PFSK-1 (cell line): ENCODE measurements at regions not wholly inside any gene's neighbourhood (a gene's known extent, or its start where the extent isn't known, plus 50 kb on each side); places are given as distances from the start of the nearest gene placed in this dataset.
A peak's percentile ranks its signal among the peaks of the same experiment; 100 is the strongest.

Experiments used
- FOXP2 ChIP-seq: optimal IDR thresholded peaks from 2 replicates; pipeline ENCODE3; 2011; ENCODE audit warnings: borderline replicate concordance, control low read depth, inconsistent platforms; ENCODE audit not compliant: insufficient read depth; ENCODE audit errors: extremely low read length, extremely low read depth
- POLR2AphosphoS5 ChIP-seq: IDR thresholded peaks from 2 replicates; pipeline ENCODE4 v1.6.1; 2012; ENCODE audit warnings: low read depth, mild to moderate bottlenecking, control low read depth, low read length, moderate library complexity
- SIN3A ChIP-seq: IDR thresholded peaks from 2 replicates; pipeline ENCODE4 v1.6.1; 2012; ENCODE audit warnings: mild to moderate bottlenecking, low read length, moderate library complexity, borderline replicate concordance; ENCODE audit not compliant: insufficient read depth
- TAF1 ChIP-seq: IDR thresholded peaks from 2 replicates; pipeline ENCODE4 v1.6.1; 2012; ENCODE audit warnings: low read length, control low read depth, borderline replicate concordance; ENCODE audit not compliant: insufficient read depth
- TF ChIP-seq, protein P1 (sequence below), 2 experiments: IDR thresholded peaks; 2 replicates each; pipeline versions ENCODE4 v1.6.1 to v1.8.0; 2011 to 2012; ENCODE audit warnings: low read depth in 2 of 2, low read length in 2 of 2, control low read depth in 1 of 2, inconsistent platforms in 1 of 2, mild to moderate bottlenecking in 1 of 2, moderate library complexity in 1 of 2; ENCODE audit not compliant: insufficient read depth in 1 of 2

DNA sequence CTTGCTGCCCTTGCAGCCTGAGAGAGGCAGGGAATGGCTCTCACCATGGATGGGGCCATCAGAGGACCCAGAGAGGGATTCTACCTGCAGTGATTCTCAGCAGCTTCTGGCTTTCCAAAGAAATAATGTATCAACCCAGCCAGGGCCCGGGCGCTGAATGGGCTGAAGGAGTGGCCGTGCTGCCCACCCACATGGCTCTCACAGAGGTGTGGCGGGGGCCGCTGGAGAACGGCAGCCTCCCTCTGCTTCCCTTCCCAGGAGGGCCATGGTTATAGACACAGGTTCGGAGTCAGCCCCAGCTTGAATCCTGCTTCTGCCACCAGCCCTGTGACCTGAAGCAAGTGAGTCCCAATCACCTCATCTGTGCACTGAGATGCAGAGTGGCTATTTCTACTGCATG is 82.7 kb downstream of the THAP12 start:
- TF ChIP-seq FOXP2 (no peak), TAF1 (no peak)

DNA sequence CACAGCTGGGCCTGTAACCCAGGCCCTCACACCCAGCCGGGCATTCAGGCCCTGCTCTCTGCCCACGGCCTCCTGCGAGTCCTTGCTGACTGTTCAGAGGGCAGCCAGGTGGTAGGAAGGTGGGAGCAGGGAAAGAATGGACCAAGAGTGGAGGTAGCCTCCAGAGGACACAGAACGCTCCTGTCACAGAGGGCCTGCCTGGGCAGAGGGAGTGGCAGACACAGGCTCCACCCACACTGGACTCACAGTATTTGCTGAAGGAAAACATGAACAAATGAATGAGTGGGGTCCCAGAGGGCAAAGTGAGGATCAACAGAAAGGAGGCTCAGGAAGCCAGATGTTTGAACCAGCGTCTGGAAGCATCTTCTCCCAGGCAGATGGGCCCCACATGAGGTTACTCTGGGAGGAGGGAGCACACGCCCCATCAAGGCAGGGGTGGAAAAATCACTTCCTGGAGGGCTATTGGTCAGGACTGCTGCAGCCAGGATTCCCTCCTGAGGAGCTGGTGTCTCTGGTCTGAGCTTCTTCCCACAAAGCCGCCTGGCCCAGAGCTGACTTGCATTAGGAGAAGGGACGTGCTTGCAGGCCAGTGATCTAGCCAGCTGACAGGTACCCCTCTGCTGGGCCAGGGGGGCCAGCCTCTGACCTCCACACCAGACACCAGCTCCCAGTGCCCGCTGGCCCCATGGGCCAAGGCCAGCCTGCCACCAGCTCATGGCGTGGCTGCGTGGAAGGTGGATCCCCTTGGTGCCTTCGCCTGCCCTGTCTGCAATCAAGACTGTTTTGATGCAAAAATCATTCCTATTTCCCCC is 84.0 kb downstream of the THAP12 start:
- TF ChIP-seq POLR2AphosphoS5 (no peak), SIN3A (no peak), FOXP2 (no peak), TAF1 (no peak)
- TF ChIP-seq, protein P1, sequence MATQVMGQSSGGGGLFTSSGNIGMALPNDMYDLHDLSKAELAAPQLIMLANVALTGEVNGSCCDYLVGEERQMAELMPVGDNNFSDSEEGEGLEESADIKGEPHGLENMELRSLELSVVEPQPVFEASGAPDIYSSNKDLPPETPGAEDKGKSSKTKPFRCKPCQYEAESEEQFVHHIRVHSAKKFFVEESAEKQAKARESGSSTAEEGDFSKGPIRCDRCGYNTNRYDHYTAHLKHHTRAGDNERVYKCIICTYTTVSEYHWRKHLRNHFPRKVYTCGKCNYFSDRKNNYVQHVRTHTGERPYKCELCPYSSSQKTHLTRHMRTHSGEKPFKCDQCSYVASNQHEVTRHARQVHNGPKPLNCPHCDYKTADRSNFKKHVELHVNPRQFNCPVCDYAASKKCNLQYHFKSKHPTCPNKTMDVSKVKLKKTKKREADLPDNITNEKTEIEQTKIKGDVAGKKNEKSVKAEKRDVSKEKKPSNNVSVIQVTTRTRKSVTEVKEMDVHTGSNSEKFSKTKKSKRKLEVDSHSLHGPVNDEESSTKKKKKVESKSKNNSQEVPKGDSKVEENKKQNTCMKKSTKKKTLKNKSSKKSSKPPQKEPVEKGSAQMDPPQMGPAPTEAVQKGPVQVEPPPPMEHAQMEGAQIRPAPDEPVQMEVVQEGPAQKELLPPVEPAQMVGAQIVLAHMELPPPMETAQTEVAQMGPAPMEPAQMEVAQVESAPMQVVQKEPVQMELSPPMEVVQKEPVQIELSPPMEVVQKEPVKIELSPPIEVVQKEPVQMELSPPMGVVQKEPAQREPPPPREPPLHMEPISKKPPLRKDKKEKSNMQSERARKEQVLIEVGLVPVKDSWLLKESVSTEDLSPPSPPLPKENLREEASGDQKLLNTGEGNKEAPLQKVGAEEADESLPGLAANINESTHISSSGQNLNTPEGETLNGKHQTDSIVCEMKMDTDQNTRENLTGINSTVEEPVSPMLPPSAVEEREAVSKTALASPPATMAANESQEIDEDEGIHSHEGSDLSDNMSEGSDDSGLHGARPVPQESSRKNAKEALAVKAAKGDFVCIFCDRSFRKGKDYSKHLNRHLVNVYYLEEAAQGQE (IDR thresholded peaks at IDR 0.05; ENCODE audit: insufficient read depth in 1 of 2, low read depth in 2 of 2, low read length in 2 of 2): no peak

DNA sequence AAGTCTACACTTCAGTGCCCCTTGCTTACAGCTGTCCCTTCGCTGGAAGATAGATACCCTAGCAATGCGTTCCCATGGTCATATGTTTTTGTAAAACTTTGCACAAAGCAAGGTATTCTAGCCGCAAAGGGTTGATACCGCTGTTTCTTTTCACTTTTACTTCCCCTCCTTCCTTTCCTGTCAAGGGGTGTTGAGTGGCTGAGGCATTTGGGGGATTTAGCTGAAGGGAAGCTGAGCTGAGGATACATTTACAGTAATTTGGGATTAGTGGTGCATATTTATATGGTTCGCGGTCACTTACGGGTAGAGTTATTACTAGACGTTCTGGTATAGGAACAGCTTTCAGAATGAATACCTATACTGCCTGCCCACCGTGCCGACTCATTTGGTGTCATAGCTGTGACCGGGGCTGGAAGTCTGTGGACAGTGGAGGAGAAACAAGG is 86.9 kb upstream of the WNT11 start:
- TF ChIP-seq, protein P1 (IDR thresholded peaks at IDR 0.05; ENCODE audit: insufficient read depth in 1 of 2, low read depth in 2 of 2, low read length in 2 of 2): no peak
- TF ChIP-seq POLR2AphosphoS5: no peak
- no peak for TF ChIP-seq TAF1
- no peak for TF ChIP-seq SIN3A
- TF ChIP-seq FOXP2: no peak

DNA sequence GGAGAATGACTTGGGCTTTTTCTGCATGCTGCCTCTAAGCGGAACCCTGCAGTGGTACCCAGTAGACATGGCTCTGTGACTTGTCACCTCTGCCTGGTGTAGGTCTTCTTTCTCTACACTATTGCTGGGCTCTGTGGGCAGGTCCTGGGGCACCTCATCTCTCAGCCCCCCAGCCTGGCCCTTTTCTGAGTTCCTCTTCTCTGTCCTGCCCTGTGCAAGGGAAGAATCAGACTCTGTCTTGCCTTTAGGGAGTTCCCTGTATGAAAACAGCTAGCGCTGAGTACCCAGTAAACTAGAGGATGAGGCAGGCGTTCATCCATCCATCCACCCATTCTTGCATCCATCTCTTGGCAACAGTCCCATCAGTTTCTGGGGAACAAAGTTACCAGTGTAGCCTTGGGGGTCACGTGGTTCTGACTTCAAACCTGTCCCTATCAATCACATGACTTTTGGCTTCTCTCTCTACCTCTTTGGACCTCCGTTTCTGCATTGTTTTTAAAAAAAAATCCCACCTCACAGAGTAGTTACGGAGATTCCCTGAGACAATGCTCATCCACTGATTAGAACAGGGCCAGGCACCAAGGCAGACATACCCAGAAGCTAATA is 86.4 kb upstream of the WNT11 start:
- TF ChIP-seq TAF1 (no peak), FOXP2 (no peak)

DNA sequence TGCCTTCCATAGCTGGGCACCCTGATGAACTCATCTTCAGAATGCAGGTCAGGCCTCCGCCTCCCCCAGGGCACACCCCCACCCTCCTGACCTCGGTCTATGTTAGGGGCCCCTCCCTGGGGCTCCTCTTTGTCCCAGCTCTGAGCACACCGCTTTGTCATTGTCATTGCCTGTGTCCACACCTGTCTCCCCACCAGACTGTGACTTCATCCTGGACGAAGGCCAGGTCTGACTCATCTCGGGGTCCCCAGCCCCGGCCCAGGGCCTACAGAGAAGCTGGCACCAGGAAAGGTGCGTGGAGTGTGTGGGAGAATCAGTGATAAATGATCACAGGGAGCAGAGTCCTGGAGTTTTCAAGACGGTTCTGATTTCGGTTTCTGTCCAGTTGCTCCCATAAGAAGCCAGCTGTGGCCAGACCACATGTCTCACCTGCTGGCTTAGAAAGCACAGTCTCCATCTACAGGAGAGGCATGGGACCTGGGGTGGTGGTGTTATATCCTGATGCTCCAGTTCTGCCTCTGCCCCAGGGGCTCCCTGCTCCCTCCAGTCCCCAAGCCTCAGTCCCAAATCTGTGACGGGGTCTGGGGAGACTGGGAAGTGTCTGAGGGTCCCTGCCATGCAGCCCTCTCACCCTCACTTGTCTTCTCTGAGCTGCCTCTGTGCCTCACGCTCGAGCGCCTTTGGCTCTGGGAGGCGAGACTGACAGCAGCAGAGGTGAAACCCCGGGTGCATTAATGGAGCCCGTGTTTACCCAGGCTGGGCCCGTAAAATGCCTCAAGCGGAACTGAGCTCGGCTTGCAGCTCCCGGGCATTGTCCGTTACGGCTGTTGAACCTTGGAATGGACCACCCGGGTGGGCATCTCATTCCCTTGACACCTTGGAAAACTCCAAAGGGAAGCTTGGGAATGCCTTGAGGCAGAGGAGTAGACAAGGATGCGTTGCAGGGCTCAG is 85.5 kb upstream of the WNT11 start:
- TF ChIP-seq POLR2AphosphoS5 (no peak), FOXP2 (no peak), TAF1 (no peak), SIN3A (no peak)
- TF ChIP-seq, protein P1 (IDR thresholded peaks at IDR 0.05; ENCODE audit: insufficient read depth in 1 of 2, low read depth in 2 of 2, low read length in 2 of 2): no peak

DNA sequence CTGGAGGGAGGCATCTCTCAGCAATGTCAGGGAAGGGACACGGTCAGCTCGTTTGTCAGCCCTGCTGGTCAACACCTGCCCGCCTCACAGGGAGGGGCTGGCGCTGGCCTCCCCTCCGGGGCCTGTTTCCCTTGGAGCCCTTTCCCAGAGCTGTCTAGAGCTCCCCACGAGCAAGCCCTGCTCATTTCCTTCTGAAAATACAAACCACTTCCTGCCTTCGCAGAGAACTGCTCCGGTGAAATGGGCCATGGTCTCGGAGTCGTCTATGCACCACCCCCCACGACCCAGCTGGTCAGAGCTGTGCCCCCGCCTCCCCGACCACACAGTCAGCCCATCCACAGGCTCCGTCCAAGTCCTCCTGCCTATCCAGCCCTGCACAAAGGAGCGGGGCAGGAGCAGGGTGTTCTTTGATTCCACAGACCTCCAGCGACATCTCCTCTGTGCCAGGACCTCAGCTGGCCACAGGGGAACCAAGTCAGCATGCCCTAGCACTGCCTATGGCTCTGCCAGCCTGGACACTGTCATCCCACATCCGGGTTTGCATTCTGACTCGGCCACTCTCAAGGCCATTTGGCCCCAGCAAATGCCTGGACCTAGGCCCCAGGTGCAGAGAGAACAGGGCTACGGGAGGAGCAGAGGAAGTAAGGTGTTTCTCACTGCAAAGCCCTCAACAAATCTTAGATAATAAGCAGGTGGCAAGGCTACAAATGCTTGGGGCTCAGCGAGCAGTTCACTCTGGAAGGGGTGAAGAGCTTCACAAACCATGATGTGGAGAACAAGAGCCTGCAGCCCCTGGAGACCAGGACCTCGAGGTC is 82.1 kb upstream of the WNT11 start:
- TF ChIP-seq SIN3A (no peak), TAF1 (no peak), POLR2AphosphoS5 (no peak), FOXP2 (peak; percentile 31)
- TF ChIP-seq, protein P1 (IDR thresholded peaks at IDR 0.05; ENCODE audit: insufficient read depth in 1 of 2, low read depth in 2 of 2, low read length in 2 of 2): no peak
